DMS153 (cell line): ENCODE measurements at regions not wholly inside any gene's neighbourhood (a gene's known extent, or its start where the extent isn't known, plus 50 kb on each side); places are given as distances from the start of the nearest gene placed in this dataset.
"Not testable (repeated sequence)": the region's sequence is repeated elsewhere in the genome, so short reads cannot be mapped to it uniquely, and the experiment has no call there.

Source experiments
- DNase-seq: peaks from one replicate; lab custom pipeline; 2025; lab: John Stamatoyannopoulos, UW

DNA sequence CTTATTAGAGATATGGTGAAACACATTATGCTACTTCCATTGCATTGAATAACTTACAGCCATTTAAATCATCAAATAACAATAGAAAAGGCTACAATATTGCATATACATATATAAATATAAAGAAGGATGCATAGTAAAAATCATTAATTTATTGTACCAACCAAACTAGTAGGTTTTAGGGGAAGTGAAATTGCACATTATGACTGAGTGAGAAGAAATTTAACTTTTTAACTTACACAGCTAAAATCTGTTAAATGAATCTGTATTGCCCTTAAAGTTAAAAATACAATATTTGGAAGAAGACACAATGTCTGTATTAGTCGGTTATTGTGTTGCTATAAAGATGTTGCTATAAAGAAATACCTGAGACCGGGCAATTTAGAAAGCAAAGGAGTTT, 2073.7 kb upstream of the ACO1 start:
- DNase-seq, result no peak

- no peak for DNase-seq
Measured at GRCh38 chr9:30329431-30329830, 2055.0 kb upstream of the ACO1 start.

DNA sequence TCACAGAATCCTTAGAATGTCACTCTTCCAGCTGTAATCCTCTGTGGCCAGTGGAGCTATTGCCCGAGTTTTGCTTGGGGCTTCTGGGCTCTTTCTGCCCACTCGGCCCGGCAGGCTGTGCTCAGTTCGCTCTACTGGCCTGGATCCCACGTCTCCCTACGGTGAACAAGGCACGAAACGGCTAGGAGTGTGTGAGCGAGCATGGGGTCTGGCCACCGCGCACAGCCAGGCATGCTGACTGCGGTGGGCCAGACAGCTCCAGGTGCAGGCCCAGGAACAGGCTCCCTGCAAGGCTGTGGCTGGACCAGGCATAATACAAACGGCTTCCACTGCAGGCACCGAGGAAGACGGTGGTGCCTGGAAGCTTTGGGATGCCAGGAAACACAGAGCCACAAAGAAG, 2035.5 kb upstream of the ACO1 start:
- DNase-seq, result no peak

DNA sequence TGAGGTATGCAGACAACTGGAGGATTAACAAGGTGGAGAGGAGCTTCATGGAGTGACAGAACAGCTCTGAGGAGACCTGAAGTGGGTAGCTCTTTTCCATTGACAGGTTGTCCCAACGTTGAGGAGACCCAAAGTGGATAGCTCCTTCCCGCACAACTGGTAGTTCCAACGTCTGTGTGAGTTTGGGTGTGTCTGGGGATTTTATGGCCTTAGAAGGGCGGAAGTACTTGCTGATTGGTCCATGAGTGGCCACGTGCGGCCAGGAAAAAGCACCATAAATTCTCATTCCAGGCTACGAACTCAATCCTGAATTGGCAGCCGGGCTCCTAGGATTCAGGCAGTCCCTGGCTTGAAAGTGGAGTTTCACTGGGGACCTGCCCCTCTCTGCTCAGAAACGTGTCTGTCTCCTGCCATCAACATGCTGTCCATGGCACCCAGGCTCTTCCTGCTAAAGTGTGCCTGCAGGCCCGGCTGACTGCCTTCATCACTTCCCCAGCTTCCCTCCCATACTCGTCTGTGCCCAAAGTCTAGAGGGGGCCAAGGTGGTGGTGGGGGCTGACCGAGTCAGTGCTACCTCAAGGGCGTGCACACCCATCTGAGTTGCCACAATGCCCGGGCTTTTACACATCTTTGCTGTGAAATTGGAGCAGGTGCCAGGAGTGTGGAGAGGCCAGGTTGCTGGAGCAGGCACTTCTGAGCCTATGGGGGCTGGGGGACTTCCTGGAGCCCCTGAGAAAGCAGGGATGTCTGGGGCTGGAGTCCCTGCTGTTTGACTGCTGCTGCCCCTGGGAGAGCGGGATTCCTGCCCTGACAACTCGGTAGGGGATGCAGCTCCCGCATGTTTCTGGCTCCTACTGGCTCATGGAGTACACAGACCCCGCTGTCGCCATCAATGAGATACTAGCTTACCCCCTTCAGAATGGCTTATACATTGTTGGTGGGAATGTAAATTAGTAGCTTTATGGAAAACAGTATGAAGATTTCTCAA, 2034.6 kb upstream of the ACO1 start:
- DNase-seq, result peak; percentile 1

DNA sequence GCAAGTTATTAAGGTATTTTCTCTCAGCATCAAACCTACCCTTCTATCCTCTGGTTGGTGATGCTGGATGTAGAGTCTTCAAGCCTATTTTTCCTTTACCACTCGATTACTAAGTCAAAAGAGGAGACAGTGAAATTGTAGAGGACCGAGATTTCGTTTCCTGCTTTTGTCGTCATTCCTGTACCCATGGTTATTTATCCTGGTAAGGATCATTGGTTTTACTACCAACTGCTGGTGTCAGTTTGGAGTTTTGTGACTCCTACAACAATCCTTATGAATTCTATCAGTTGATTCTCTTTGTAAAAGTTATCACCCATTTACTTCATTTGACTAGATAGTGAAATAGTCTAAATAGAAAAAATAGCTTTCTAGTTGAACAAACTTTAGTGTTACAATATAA, 2028.2 kb upstream of the ACO1 start:
- DNase-seq, result no peak

- no peak for DNase-seq
Measured at GRCh38 chr9:30362373-30362772, 2022.1 kb upstream of the ACO1 start.

DNA sequence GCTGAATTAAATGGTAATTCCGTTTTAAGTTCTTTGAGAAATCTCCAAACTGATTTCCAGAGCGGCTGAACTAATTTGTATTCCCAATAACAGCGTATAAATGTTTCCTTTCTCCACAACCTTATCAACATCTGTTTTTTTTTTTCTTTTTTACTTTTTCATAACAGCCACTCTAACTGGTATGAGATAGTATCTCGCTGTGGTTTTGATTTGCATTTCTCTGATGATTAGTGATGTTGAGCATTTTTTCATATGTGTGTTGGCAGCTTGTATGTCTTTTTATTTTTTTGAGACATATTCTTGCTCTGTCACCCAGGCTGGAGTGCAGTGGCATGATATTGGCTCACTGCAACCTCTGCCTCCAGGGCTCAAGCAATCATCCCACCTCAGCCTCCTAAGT, 2018.3 kb upstream of the ACO1 start:
- not testable (repeated sequence) for DNase-seq

DNA sequence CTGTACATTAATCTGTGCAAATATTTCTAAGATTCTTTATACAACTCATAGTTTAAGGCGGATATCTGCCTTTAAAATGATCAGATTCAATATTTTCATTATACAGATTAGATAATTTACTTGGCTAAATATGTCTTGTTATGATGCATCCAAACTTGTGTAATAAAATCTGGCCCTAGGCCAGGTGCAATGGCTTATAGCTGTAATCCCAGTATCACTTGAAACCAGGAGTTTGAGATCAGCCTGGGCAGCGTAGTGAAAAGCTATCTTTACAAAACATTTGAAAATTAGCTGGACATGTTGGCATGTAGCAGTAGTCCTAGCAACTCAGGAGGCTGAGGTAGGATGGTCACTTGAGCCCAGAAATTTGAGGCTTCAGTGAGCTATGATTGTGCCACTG, 2002.2 kb upstream of the ACO1 start:
- DNase-seq, result no peak

DNA sequence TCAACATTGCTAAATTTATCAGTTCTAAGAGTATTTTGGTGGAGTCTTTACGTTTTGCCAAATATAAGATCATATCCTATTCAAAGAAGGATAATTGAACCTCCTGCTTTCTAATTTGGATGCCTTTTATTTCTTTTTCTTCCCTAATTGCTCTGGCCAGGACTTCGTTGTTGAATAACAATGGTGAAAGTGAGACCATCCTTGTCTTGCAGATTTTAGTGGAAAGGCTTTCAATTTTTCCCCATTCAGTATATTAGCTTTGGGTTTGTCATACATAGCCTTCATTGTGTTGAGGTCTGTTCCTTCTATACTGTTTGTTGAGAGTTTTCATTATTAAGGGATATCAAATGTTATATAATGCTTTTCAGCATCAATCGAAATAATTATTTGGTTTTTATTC, 1974.2 kb upstream of the ACO1 start:
- no peak for DNase-seq

GRCh38 chr9:30411571-30411970, 1972.9 kb upstream of the ACO1 start:
- DNase-seq, result no peak

- DNase-seq, result no peak
Measured at GRCh38 chr9:30459156-30459555, 1925.3 kb upstream of the ACO1 start.

DNA sequence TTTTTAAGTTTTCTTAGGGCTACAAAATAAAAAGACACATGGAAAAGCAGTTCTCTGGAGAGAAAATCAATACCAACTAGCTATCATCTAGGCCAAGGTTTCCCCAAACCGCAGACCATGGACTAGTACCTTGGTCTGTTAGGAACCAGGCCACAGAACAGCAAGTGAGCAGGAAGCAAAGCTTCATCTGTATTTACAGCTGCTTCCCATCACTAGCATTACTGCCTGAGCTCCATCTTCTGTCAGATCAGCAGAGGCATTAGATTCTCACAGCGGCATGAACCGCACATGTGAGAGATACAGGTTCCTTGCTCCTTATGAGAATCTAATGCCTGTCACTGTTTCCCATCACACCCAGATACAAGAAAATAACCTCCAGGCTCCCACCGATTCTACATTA, 1907.6 kb upstream of the ACO1 start:
- no peak for DNase-seq

- DNase-seq, result no peak
Measured at GRCh38 chr9:30478684-30479083, 1905.8 kb upstream of the ACO1 start.

DNA sequence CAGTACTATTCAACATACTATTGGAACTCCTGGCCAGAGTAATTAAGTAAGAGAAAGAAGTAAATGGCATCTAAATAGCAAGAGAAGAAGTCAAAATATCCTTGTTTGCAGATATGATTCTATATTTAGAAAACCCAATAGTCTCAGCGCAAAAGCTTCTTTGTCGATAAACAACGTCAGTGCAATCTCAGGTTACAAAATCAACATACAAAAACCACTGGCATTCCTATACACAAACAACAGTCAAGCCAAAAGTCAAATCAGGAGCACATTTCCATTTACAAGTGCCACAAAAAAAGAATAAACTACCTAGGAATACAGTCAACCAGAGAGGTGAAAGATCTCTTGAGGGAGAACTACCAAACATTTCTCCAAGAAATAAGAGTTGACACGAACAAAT, 1901.9 kb upstream of the ACO1 start:
- DNase-seq, result no peak

GRCh38 chr9:30484690-30485089, 1899.8 kb upstream of the ACO1 start:
- no peak for DNase-seq

- no peak for DNase-seq
Measured at GRCh38 chr9:30504502-30504905, 1879.9 kb upstream of the ACO1 start.

- no peak for DNase-seq
Measured at GRCh38 chr9:30505311-30505710, 1879.1 kb upstream of the ACO1 start.

DNA sequence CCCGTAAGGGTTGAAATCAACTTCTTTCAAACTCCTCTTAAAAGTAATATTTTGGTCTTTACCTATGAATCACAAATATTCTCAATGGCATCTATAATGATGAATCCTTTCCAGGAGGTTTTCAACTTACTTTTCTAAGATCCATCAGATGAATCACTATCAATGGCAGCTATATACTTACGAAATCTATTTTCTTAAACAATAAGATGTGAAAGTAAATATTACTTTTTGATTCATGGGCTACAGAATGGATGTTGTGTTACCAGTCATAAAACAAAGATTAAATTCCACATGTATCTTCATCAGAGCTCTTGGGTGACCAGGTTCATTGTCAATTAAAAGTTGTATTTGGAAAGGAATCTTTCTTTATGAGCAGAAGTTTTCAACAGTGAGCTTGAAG, 1877.7 kb upstream of the ACO1 start:
- DNase-seq, result no peak

GRCh38 chr9:30507166-30507565, 1877.3 kb upstream of the ACO1 start:
- no peak for DNase-seq

- DNase-seq, result no peak
Measured at GRCh38 chr9:30511666-30512065, 1872.8 kb upstream of the ACO1 start.

DNA sequence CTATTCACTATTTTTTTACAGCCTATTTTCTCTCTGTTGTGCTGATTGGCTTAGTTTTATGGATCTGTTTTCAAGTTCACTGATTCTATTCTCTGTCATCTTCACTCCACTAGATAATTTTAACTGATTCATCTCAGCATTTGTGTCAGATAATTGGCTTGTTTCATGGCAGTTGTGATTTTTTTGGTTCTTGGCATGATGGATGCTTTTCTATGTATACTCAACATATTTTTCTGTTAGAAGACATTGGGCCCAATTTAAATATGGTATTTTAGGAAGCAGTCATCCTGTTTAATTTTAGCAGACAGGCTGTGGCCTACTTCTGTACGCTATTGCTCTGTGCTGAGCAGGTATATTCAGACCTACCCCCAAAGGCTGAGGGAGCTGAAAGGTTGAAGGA, 1865.3 kb upstream of the ACO1 start:
- DNase-seq, result no peak

GRCh38 chr9:30519756-30520155, 1864.7 kb upstream of the ACO1 start:
- no peak for DNase-seq

- DNase-seq, result no peak
Measured at GRCh38 chr9:30522061-30522460, 1862.4 kb upstream of the ACO1 start.

DNA sequence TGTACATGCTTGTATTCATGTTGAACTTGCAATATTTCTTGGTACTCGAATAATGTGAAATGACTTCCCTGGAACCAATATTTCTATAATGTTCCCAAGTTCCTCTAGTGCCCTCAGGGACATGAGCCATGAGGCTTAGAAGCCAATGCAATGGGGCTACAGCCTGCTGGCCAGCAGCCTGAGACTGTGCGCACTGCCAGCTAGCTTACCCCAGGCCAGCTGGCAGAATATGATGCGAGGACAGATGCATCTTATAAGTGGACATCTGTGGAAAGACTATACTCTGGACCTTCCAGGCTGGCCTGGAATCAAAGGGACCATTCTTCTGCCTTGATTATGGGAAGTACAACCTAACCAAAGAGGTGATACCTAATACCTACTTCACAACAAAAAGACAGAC, 1862.0 kb upstream of the ACO1 start:
- DNase-seq, result no peak
